ENCODE measurements at regions not wholly inside any gene's neighbourhood (a gene's known extent, or its start where the extent isn't known, plus 50 kb on each side); places are given as distances from the start of the nearest gene placed in this dataset.

GRCh38 chr11:119996556-119996955, 141.4 kb downstream of the TRIM29 start:
- H3K27ac ChIP-seq: no peak overlapping the region
- no peak for TF ChIP-seq CTCF (conservative IDR thresholded peaks at IDR 0.05)

- TF ChIP-seq CTCF (conservative IDR thresholded peaks at IDR 0.05): no peak
- no peak overlapping the region for H3K27ac ChIP-seq
Measured at GRCh38 chr11:119995730-119996491, 142.0 kb downstream of the TRIM29 start.

GRCh38 chr11:119993722-119994121, 144.2 kb downstream of the TRIM29 start:
- no peak overlapping the region for H3K27ac ChIP-seq
- TF ChIP-seq CTCF (conservative IDR thresholded peaks at IDR 0.05): no peak

GRCh38 chr11:119992171-119993051, 145.5 kb downstream of the TRIM29 start:
- TF ChIP-seq CTCF (conservative IDR thresholded peaks at IDR 0.05): no peak
- H3K27ac ChIP-seq: no peak overlapping the region

GRCh38 chr11:119991669-119992068, 146.2 kb downstream of the TRIM29 start:
- no peak for TF ChIP-seq CTCF (conservative IDR thresholded peaks at IDR 0.05)
- H3K27ac ChIP-seq: no peak overlapping the region

GRCh38 chr11:119991022-119991404, 146.9 kb downstream of the TRIM29 start:
- TF ChIP-seq CTCF (conservative IDR thresholded peaks at IDR 0.05): no peak
- no peak overlapping the region for H3K27ac ChIP-seq

- no peak for TF ChIP-seq CTCF (conservative IDR thresholded peaks at IDR 0.05)
Measured at GRCh38 chr11:119990309-119991021, 147.4 kb downstream of the TRIM29 start.

More at GRCh38 chr11:119990309-119991021, 147.4 kb downstream of the TRIM29 start:
- no peak overlapping the region for H3K27ac ChIP-seq

Data from VCaP (cell line).